ENCODE measurements at regions not wholly inside any gene's neighbourhood (a gene's known extent, or its start where the extent isn't known, plus 50 kb on each side); places are given as distances from the start of the nearest gene placed in this dataset.

- TF ChIP-seq CTCF (IDR thresholded peaks at IDR 0.05; ENCODE audit: insufficient read depth, low read length) = no peak
- TF ChIP-seq POLR2AphosphoS5 (IDR thresholded peaks at IDR 0.05; ENCODE audit: low read depth) = no peak
- TF ChIP-seq REST (IDR thresholded peaks at IDR 0.05; ENCODE audit: insufficient replicate concordance, low read depth) = no peak
- no peak for TF ChIP-seq GABPA (IDR thresholded peaks at IDR 0.05; ENCODE audit: low read depth)
- no peak for TF ChIP-seq SPI1 (IDR thresholded peaks at IDR 0.05; ENCODE audit: borderline replicate concordance, low read depth)
Observed at GRCh38 chr5:108508979-108509378, 127.1 kb upstream of the FBXL17 start.

Data from HL-60 (cell line).